IMR-90 (cell line): ENCODE measurements at regions not wholly inside any gene's neighbourhood (a gene's known extent, or its start where the extent isn't known, plus 50 kb on each side); places are given as distances from the start of the nearest gene placed in this dataset.

ENCODE experiments used
- ATAC-seq: fragments of 200-7000 bp; cut with Tn5 transposase; 2 replicates; pipeline ENCODE4 v1.9.1; 2020; ENCODE audit warnings: low read depth, mild to moderate bottlenecking, moderate library complexity
- BruUV-seq: library from RNA; stranded (reverse); fragments of 400-500 nt; replicated peaks from 2 replicates; lab custom pipeline; 2021; lab: Mats Ljungman, UMichigan
- CTCF ChIA-PET: fragments of 300-600 bp; formaldehyde crosslinking; extraction: SDS; loops from one replicate; lab custom pipeline; 2021; ENCODE audit warnings: antibody characterized with exemption; lab: Yijun Ruan, JAX
- POLR2A ChIA-PET: fragments of 300-600 bp; sonication (Branson Sonifier 250); formaldehyde crosslinking; loops from one replicate; lab custom pipeline; 2022; ENCODE audit warnings: antibody characterized with exemption; ENCODE audit not compliant: unreplicated experiment; lab: Charles Lee
- DNase-seq: peaks from one replicate; pipeline ENCODE4 v3.0.0; 2013
- H2AFZ ChIP-seq: replicated peaks from 2 replicates; pipeline ENCODE3; 2013; ENCODE audit warnings: low read length, mild to moderate bottlenecking; ENCODE audit not compliant: poor library complexity
- H2AK5ac ChIP-seq: 2 replicates; pipeline ENCODE4 v1.6.1; 2013; ENCODE audit warnings: low read depth, low read length, inconsistent platforms
- H2AK9ac ChIP-seq: replicated peaks from 2 replicates; pipeline ENCODE3; 2013; ENCODE audit warnings: mild to moderate bottlenecking, low read depth, low read length, moderate library complexity; ENCODE audit not compliant: poor library complexity
- H2BK120ac ChIP-seq: 2 replicates; pipeline ENCODE4 v1.6.1; 2013; ENCODE audit warnings: low read depth, low read length, inconsistent platforms
- H2BK15ac ChIP-seq: 3 replicates; pipeline ENCODE4 v1.6.1; 2013; ENCODE audit warnings: low read depth, low read length, inconsistent platforms
- H2BK20ac ChIP-seq: 2 replicates; pipeline ENCODE4 v1.6.1; 2013; ENCODE audit warnings: low read depth, mild to moderate bottlenecking, inconsistent platforms, low read length, moderate library complexity
- H2BK5ac ChIP-seq: 2 replicates; pipeline ENCODE4 v1.6.1; 2013; ENCODE audit warnings: mild to moderate bottlenecking, low read depth, low read length, inconsistent platforms; ENCODE audit not compliant: poor library complexity, severe bottlenecking
- H3K14ac ChIP-seq: replicated peaks from 2 replicates; pipeline ENCODE4 v1.6.1; 2013; ENCODE audit warnings: low read depth, low read length, inconsistent platforms
- H3K18ac ChIP-seq: 2 replicates; pipeline ENCODE4 v1.6.1; 2013; ENCODE audit warnings: low read depth, low read length, control low read depth
- H3K23ac ChIP-seq: 2 replicates; pipeline ENCODE4 v1.6.1; 2013; ENCODE audit warnings: low read depth, low read length, inconsistent platforms
- H3K27ac ChIP-seq: 2 replicates; pipeline ENCODE4 v1.5.1; 2013; ENCODE audit warnings: mild to moderate bottlenecking, control low read depth, low read length; ENCODE audit not compliant: insufficient read depth
- H3K27me3 ChIP-seq: 2 replicates; pipeline ENCODE4 v1.6.1; 2013; ENCODE audit warnings: low read length; ENCODE audit not compliant: control insufficient read depth, insufficient read depth
- H3K36me3 ChIP-seq: 2 replicates; pipeline ENCODE4 v1.6.1; 2013; ENCODE audit warnings: low read length, mixed read lengths; ENCODE audit not compliant: control insufficient read depth, insufficient read depth
- H3K4ac ChIP-seq: 2 replicates; pipeline ENCODE4 v1.6.1; 2013; ENCODE audit warnings: low read depth, low read length, inconsistent platforms
- H3K4me1 ChIP-seq: 2 replicates; pipeline ENCODE4 v1.6.1; 2013; ENCODE audit warnings: low read length, mixed read lengths; ENCODE audit not compliant: control insufficient read depth, insufficient read depth
- H3K4me2 ChIP-seq: 2 replicates; pipeline ENCODE4 v1.6.1; 2013; ENCODE audit warnings: low read depth, mild to moderate bottlenecking, control low read depth, low read length, moderate library complexity
- H3K4me3 ChIP-seq: 2 replicates; pipeline ENCODE4 v1.5.1; 2013; ENCODE audit warnings: low read depth, mild to moderate bottlenecking, control low read depth, low read length, moderate library complexity; ENCODE audit not compliant: insufficient read depth
- H3K56ac ChIP-seq: 2 replicates; pipeline ENCODE4 v1.6.1; 2013; ENCODE audit warnings: low read length, inconsistent platforms; ENCODE audit not compliant: insufficient read depth; ENCODE audit errors: extremely low read depth
- H3K79me1 ChIP-seq, 2 experiments: 2 replicates each; pipeline ENCODE4 v1.6.1; 2013; ENCODE audit warnings: low read length in 2 of 2, inconsistent platforms in 1 of 2, low read depth in 1 of 2
- H3K9ac ChIP-seq: 2 replicates; pipeline ENCODE4 v1.6.1; 2013; ENCODE audit warnings: low read depth, low read length, control low read depth
- H3K9me1 ChIP-seq: 2 replicates; pipeline ENCODE4 v1.6.1; 2013; ENCODE audit warnings: low read length, inconsistent platforms; ENCODE audit not compliant: insufficient read depth
- H3K9me3 ChIP-seq: 2 replicates; pipeline ENCODE4 v1.6.1; 2013; ENCODE audit warnings: low read length; ENCODE audit not compliant: control insufficient read depth, insufficient read depth
- H4K20me1 ChIP-seq: 2 replicates; pipeline ENCODE4 v1.6.1; 2013; ENCODE audit warnings: low read length, inconsistent platforms; ENCODE audit not compliant: insufficient read depth
- H4K5ac ChIP-seq: 2 replicates; pipeline ENCODE4 v1.6.1; 2013; ENCODE audit warnings: mild to moderate bottlenecking, low read depth, low read length, control low read depth
- H4K8ac ChIP-seq, 2 experiments: 2 replicates each; pipeline ENCODE4 v1.6.1; 2013; ENCODE audit warnings: low read depth in 2 of 2, low read length in 2 of 2, control low read depth in 1 of 2, inconsistent platforms in 1 of 2
- H4K91ac ChIP-seq: 2 replicates; pipeline ENCODE4 v1.6.1; 2013; ENCODE audit warnings: low read depth, low read length, inconsistent platforms; ENCODE audit not compliant: insufficient read depth
- CEBPB ChIP-seq: IDR thresholded peaks from 2 replicates; pipeline ENCODE4 v1.6.1; 2012; ENCODE audit warnings: low read depth, low read length, improper control_type of control experiment
- CHD1 ChIP-seq: IDR thresholded peaks from 2 replicates; pipeline ENCODE4 v1.6.1; 2012; ENCODE audit warnings: low read depth, low read length, improper control_type of control experiment
- WGBS, 2 experiments: methylation state at CpG; one replicate each; pipeline versions ENCODE4 v1.1.5 to v1.1.7; 2013; ENCODE audit warnings: missing lambda C conversion rate in 2 of 2; ENCODE audit not compliant: insufficient read length in 1 of 2; ENCODE audit errors: extremely low coverage in 2 of 2; 5-methylcytosine and 5-hydroxymethylcytosine counted together
- dilution Hi-C: fragments of 300-500 bp; cut with HindIII; formaldehyde crosslinking; loops from one replicate; pipeline ENCODE4 v1.14.3; 2018; ENCODE audit warnings: low sequenced_read_pairs; ENCODE audit not compliant: unreplicated experiment
- in situ Hi-C: fragments of 300-500 bp; cut with MboI; formaldehyde crosslinking; loops from 3 replicates; pipeline ENCODE4 v1.14.3; 2019; ENCODE audit warnings: low sequenced_read_pairs, inconsistent platforms, mixed read lengths
- intact Hi-C: fragments of 100-400 bp; cut with micrococcal nuclease; formaldehyde crosslinking; loops from 2 replicates; pipeline ENCODE4 v1.10.0; 2022

DNA sequence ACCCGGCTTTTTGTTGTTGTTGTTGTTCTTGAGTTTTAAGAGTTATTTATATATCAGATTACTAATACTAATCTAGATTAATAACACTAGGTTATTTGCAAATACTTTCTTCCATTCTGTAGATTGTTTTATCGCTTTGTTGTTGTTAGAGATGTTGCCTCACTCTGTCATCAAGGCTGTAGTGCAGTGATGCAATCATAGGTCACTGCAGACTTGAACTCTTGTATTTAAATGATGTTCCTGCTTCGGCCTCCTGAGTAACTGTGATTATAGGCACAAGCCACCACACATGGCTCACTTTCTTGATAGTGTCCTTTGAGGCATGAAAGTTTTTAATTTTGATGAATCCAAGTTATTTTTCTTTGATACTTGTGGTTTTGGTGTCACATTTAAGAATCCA is 129.0 kb downstream of the VSIG4 start:
- Histone ChIP-seq H3K4me3 (no peak overlapping the region), H2BK5ac (no peak overlapping the region), H2AK5ac (no peak overlapping the region), H3K9me3 (no peaks in the 10 kb centered on the region), H4K91ac (no peak overlapping the region), H3K4me2 (no peak overlapping the region), H3K27me3 (no peaks in the 10 kb centered on the region), H3K4me1 (no peaks in the 10 kb centered on the region), H3K36me3 (no peaks in the 10 kb centered on the region), H4K5ac (no peak overlapping the region), H2AK9ac (no peak overlapping the region), H2BK15ac (no peak overlapping the region), H3K4ac (no peak overlapping the region), H3K23ac (no peak overlapping the region), H3K79me1 (no peaks in the 10 kb centered on the region), H2BK120ac (no peak overlapping the region), H3K14ac (no peak overlapping the region), H4K20me1 (no peaks in the 10 kb centered on the region), H2AFZ (no peak overlapping the region), H3K9ac (no peak overlapping the region), H4K8ac (no peak overlapping the region), H3K9me1 (no peaks in the 10 kb centered on the region), H2BK20ac (no peak overlapping the region), H3K27ac (no peak overlapping the region), H3K56ac (no peak overlapping the region), H3K18ac (no peak overlapping the region)
- intact Hi-C loops (no loop called here), dilution Hi-C loops (no loop called here), in situ Hi-C loops (no loop called here)
- DNase-seq (no peak), ATAC-seq (no peak)
- no TSS peak for BruUV-seq
- TF ChIP-seq CHD1 (no peak), CEBPB (0 out of 2 replicates have a peak, but pooled peaks have one; percentile 27)
- ChIA-PET POLR2A (no interaction called here), CTCF (no interaction called here)
- no CpG with 5 or more reads among the region's 3 CpGs for WGBS, 2 experiments
